ENCODE measurements at regions not wholly inside any gene's neighbourhood (a gene's known extent, or its start where the extent isn't known, plus 50 kb on each side); places are given as distances from the start of the nearest gene placed in this dataset.
"Not testable (repeated sequence)": the region's sequence is repeated elsewhere in the genome, so short reads cannot be mapped to it uniquely, and the experiment has no call there.

DNA sequence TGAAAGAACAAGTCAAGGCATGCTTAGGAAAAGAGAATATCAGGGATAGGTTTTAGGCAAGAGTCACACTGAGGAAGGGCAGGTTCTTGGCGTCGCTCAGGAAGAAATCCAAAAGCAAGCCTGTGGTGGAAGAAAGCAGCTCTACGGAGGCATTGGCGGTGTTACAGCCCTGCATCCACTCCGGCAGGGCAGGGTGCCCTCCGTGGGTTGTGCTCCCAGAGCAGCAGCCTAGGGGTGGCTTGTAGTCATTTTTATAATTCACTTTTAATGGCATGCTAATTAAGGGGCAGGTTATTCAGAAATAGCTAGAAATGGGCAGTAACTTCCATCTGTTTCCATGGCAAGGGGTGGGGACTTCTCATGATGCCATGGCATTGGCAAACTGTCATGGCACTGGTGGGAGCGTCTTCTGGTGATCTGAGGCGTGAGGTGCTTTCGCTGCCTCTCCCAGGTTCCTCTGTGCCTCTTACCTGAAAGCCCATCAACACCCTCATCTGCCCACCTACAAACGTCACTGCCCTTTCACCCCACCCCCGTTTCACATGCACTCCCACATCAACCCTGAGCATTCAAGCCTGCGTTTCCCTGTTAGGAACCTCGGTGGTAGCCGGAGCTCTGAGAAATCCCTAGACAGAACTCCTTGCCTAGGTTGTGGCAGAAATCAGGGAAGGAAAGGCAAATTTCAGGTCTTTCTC, 1763.8 kb upstream of the TPTE start:
- DNase-seq, result not testable (repeated sequence)

DNA sequence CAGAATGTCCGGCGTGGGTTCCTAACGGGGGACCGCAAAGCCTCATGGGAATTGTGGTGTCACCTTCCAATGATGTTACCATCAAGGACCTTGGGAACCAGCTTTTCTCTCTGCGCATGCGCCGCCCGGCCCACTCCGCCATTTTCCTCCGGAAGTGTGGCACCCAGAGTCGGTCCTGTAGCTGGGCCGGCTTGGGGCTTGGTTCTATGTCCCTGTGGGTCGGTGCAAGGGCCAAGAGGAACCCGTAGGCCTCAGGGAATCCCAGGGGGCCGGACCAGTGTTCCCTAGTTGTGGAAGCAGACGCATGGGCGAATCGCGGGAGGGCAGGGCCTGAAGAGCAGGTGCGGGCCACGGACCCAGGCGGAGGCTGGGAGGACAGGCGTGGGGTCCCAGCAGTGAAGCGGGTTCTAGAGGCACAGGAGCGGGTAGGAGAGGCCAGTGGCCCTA, 1762.4 kb upstream of the TPTE start:
- DNase-seq, result peak; percentile 63 to 90

DNA sequence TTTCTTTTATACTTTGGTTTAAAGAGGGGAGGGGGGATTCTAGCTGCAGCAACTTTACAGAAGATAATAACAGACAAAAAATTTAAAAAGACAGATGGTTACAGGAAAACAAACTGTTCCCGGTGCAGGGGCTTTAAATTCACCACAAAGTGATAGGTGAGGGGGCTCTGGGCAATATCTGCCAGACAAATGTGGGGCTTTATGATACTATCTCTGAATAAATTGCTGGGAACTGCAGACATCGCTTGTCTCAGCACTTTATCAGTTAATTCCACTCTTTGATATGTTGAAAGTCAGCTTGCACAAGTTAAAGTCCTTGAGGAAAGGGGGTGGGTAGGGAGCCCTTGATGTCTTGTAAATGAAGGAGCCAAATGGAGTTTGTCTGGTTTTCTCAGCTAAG, 1759.1 kb upstream of the TPTE start:
- not testable (repeated sequence) for DNase-seq

DNA sequence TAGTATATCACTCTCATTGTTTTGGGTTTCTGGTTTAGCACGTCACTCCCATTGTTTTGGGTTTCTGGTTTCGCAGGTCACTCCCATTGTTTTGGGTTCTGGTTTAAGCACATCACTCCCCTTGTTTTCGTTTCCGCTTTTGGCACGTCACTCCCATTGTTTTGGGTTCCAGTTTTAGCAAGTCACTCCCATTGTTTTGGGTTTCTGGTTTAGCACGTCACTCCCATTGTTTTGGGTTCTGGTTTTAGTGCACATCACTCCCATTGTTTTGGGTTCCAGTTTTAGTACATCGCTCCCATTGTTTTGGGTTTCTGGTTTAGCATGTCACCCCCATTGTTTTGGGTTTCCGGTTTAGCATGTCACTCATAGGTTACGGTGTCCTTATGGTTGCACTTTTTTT, 1757.0 kb upstream of the TPTE start:
- not testable (repeated sequence) for DNase-seq

DNA sequence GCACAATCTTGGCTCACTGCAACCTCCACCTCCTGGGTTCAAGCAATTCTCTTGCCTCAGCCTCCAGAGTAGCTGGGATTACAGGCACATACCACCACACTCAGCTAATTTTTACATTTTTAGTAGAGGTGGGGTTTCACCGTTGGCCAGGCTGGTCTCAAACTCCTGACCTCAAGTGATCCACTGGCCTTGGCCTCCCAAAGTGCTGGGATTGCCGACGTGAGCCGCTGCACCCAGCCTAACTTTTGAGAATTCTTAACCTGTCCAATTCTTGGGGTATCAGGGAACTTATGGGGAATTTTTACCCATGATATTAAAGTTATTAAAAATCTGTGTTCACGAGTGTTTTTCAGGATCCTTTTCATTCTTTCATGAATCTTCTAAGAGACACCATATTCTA, 1755.2 kb upstream of the TPTE start:
- DNase-seq, result not testable (repeated sequence)

DNA sequence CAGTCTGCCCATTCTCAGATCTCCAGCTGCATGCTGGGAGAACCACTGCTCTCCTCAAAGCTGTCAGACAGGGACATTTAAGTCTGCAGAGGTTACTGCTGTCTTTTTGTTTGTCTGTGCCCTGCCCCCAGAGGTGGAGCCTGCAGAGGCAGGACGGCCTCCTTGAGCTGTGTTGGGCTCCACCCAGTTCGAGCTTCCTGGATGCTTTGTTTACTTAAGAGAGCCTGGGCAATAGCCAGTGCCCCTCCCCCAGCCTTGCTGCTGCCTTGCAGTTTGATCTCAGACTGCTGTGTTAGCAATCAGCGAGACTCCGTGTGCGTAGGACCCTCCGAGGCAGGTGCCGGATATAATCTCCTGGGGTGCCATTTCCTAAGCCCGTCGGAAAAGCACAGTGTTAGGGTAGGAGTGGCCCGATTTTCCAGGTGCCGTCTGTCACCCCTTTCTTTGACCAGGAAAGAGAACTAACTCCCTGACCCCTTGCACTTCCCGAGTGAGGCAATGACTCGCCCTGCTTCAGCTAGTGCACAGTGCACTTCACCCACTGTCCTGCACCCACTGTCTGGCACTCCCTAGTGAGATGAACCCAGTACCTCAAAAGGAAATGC, 1748.4 kb upstream of the TPTE start:
- DNase-seq, result not testable (repeated sequence)

DNA sequence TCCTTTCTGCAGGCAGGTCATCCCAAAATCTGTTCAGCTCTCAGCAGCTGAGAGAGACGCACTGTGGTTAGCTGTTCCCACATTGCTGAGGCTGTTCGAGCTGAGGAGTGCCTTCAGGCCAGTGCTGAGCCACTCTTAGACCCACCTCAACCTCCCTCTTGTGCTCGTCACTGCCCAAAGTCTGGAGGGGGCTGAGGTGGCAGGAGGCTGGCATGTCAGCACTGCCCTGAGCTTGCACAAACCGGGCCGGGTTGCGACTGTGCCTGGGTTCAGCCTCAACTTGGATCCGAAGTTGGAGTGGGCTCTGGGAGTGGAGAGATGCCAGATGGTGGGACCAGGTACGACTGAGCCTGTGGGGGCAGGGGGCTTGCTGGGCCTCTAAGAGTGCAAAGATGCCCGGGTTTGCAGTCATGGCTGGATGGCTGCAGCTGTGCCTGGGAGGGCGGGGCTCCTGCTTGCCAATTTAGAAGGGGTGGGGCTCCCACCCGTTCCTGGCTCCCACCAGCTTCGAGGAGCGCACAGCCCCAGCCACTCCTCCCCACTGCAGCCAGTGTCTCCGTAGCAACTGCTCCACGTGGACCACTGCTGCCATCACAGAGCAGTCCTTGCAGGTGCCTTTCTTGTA, 1745.7 kb upstream of the TPTE start:
- DNase-seq, result not testable (repeated sequence)

DNA sequence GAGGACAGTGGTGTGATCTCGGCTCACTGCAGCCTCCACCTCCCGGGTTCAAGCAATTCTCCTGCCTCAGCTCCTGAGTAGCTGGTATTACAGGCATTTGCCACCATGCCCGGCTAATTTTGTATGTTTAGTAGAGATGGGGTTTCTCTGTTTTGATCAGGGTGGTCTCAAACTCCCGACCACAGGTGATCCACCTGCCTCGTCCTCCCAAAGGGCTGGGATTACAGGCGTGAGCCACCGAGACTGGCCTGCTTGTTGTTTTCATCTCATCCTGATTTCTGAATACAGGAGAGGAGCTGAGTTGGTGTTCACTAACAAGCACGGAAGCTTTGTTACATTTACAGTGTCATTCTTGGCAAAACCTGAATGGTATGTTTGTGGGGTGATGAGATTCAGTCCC, 1744.1 kb upstream of the TPTE start:
- DNase-seq, result not testable (repeated sequence)

DNA sequence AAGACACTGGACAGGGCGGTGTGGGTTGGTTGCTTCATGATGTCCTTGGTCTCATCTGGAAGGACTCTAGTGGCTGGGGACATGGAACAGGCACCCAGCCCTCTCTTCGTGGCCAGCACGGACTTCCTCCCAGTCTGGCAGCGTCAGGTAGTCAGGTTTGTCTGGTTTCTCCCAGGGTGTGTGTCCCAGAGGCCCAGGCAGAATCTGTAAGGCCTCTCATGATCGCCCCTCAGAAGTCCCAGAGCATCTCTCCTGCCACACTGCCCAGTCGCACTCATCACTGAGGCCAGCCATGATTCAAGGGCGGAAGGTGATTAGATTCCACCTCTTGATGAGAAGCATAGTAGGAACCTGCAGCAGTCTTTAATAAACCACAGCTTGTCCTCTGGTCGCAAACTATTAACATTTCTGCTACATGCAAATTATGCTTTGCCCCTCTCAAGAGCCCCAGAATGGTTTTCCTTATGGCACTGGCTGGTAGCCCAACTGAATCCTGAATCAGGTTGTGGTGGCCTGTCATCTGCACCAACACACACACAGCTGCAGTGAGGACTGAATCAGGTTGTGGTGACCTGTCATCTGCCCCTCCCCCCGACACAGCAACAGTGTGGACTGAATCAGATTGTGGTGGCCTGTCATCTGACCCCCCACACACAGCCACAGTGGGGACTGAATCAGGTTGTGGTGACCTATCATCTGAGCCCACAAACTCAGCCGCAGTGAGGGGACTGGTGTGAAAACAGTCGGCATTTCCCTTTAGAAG, 1742.9 kb upstream of the TPTE start:
- not testable (repeated sequence) for DNase-seq

DNA sequence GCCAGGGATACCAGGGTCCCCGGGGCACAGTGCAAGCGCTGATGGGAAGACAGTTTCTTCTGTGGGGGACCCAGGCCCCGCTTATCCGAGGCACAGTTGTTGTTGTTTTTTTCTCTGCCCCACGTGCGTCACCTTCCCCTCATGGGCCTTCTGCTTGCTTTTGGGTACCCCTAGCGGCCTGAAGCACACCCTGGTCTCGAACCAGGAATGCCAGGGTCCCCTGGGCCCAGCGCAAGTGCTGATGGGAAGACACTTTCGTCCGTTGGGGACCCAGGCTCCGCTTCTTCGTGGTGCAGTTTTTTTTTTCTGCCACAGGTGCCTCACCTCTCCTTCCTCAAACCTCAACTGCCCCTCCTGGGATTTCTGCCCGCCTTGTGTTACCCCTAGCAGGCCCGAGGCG, 1708.5 kb upstream of the TPTE start:
- DNase-seq, result not testable (repeated sequence)

DNA sequence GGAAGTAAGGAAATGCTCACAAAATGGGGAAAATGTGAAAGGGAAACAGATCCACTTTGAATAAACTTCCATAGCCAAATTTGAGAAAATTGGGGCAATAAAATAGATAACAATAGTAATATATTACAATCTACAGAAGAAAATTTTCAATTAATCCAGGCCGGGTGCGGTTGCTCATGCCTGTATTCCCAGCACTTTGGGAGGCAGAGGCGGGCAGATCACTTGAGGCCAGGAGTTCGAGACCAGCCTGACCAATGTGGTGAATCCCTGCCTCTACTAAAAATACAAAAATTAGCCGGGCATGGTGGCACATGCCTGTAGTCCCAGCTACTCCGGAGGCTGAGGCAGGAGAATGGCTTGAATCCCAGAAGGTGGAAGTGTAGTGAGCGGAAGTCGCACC, 1687.1 kb upstream of the TPTE start:
- not testable (repeated sequence) for DNase-seq

Data from NCI-H446 (cell line).